BJ (cell line): ENCODE measurements at regions not wholly inside any gene's neighbourhood (a gene's known extent, or its start where the extent isn't known, plus 50 kb on each side); places are given as distances from the start of the nearest gene placed in this dataset.
"Not testable (repeated sequence)": the region's sequence is repeated elsewhere in the genome, so short reads cannot be mapped to it uniquely, and the experiment has no call there.

ENCODE experiments used
- CTCF ChIA-PET: fragments of 350-600 bp; formaldehyde crosslinking; extraction: SDS; loops from one replicate; lab custom pipeline; 2021; ENCODE audit warnings: antibody characterized with exemption, inconsistent platforms; lab: Yijun Ruan, JAX
- POLR2A ChIA-PET: fragments of 300-600 bp; sonication (Branson Sonifier 250); formaldehyde crosslinking; extraction: SDS; loops from one replicate; lab custom pipeline; 2021; ENCODE audit warnings: antibody characterized with exemption; lab: Charles Lee
- DNase-seq: peaks from one replicate; pipeline ENCODE4 v3.0.0-alpha.2; 2011; ENCODE audit warnings: low read depth
- H3K27me3 ChIP-seq: 2 replicates; pipeline ENCODE4 v1.6.0; 2011; ENCODE audit warnings: low read length; ENCODE audit not compliant: control insufficient read depth, insufficient read depth
- H3K36me3 ChIP-seq: 2 replicates; pipeline ENCODE4 v1.5.1; 2011; ENCODE audit warnings: low read length; ENCODE audit not compliant: control insufficient read depth, insufficient read depth
- H3K4me3 ChIP-seq: 2 replicates; pipeline ENCODE4 v1.5.1; 2011; ENCODE audit warnings: low read depth, mild to moderate bottlenecking, control low read depth, low read length
- TF ChIP-seq, protein P1 (sequence below): IDR thresholded peaks from 2 replicates; pipeline ENCODE4 v1.5.1; 2011; ENCODE audit warnings: low read depth, mild to moderate bottlenecking, control low read depth, inconsistent platforms, low read length, moderate library complexity; ENCODE audit not compliant: insufficient read depth

DNA sequence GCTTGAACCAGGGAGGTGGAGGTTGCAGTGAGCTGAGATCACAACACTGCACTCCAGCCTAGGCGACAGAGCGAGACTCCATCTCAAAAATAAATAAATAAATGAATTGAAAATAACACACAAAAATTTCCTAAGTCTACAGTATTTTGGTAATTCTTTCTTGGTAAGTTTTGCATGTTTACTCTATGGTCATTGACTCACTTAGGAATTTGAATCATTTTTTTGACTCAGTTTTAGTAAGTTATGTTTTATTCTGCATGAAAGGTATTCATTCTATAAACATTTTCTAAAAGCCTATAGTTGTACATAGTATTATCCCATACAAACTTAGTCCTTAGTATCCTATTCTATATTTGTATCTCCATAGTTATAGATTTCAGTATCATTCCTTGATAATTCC lies 772.9 kb upstream of the SLIT2 start:
- H3K4me3 ChIP-seq: no peak overlapping the region
- H3K27me3 ChIP-seq: no peaks in the 10 kb centered on the region
- TF ChIP-seq, protein P1, sequence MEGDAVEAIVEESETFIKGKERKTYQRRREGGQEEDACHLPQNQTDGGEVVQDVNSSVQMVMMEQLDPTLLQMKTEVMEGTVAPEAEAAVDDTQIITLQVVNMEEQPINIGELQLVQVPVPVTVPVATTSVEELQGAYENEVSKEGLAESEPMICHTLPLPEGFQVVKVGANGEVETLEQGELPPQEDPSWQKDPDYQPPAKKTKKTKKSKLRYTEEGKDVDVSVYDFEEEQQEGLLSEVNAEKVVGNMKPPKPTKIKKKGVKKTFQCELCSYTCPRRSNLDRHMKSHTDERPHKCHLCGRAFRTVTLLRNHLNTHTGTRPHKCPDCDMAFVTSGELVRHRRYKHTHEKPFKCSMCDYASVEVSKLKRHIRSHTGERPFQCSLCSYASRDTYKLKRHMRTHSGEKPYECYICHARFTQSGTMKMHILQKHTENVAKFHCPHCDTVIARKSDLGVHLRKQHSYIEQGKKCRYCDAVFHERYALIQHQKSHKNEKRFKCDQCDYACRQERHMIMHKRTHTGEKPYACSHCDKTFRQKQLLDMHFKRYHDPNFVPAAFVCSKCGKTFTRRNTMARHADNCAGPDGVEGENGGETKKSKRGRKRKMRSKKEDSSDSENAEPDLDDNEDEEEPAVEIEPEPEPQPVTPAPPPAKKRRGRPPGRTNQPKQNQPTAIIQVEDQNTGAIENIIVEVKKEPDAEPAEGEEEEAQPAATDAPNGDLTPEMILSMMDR: no peak
- POLR2A ChIA-PET: no interaction called here
- CTCF ChIA-PET: no interaction called here
- no peak for DNase-seq
- no peaks in the 10 kb centered on the region for H3K36me3 ChIP-seq

DNA sequence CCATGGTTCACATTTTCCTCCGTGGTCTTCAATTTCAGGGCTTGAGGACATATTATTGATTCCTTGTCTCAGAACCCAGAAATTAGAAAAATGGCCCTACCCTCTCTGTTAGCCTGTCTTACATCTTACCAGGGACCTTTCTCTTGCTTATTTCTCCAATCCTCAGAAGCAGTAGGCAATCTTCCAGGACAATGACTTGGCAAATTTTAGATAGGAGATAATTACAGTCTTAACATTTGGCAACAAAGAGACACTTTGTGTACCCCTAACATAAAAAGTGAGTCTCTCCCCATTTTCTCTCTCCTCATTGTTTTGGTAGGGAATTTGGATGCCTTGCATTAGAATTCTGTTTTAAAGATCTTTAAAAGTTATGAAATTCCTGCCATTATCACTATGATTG lies 778.1 kb upstream of the SLIT2 start:
- no peaks in the 10 kb centered on the region for H3K27me3 ChIP-seq
- CTCF ChIA-PET: no interaction called here
- POLR2A ChIA-PET: no interaction called here
- no peak overlapping the region for H3K4me3 ChIP-seq
- no peaks in the 10 kb centered on the region for H3K36me3 ChIP-seq
- DNase-seq: no peak
- TF ChIP-seq, protein P1: no peak

DNA sequence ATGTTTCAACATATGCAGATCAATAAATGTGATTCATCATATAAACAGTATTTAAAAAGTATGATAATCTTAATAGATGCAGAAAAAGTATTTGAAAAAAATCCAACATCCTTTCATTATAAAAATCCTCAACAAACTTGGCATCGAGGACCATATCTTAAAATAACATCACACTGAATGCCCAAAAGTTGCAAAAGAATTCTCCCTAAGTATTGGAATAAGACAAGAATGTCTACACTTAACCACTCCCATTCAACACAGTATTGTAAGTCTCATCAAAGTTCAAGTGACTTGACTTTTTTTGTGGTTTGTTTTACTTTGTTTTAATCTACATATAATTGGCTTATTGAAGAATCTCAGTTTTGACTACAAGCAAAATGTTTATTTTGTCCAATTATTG lies 779.0 kb upstream of the SLIT2 start:
- ChIA-PET CTCF (no interaction called here), POLR2A (no interaction called here)
- Histone ChIP-seq H3K27me3 (no peaks in the 10 kb centered on the region), H3K36me3 (no peaks in the 10 kb centered on the region), H3K4me3 (no peak overlapping the region)
- no peak for DNase-seq
- TF ChIP-seq, protein P1: no peak

DNA sequence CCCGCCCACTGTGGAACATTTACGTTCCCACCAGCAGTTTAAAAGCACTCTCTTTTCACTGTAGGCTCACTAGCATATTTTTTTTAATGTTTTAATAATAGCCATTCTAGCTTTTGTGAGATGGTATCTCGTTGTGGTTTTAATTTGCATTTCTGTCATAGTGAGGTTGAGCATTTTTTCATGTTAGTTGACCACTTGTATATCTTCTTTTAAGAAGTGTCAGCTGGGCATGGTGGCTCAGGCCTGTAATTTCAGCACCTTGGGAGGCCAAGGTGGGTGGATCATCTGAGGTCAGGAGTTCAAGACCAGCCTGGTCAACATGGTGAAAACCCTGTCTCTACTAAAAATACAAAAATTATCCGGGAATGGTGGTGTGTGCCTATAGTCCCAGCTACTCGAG lies 781.7 kb upstream of the SLIT2 start:
- H3K4me3 ChIP-seq, H3K27me3 ChIP-seq, H3K36me3 ChIP-seq, DNase-seq, POLR2A ChIA-PET: not testable (repeated sequence)
- CTCF ChIA-PET: interaction anchor here (0.9 kb wide), 1 partner anchor 13 kb away, joined by 4 read pairs; no protein-coding TSS in a partner anchor

DNA sequence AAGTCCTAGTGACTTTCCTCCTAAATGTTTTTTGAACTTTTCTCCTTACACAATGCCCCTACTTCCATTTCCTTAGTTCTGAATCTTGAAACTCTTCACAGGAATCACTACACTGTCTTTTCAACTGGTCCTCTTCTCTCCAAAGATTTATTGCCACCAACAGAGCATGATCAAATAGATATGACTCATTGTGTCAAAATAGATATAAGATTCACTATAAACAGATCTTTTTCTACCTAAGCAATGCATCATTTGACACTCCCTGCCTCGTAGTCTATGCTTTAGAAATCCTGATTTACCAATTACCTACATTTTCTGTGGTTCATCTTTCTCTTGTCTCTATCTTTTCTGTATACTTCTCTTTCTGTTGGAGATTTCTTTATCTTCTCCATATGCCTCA lies 789.6 kb upstream of the SLIT2 start:
- ChIA-PET POLR2A (no interaction called here), CTCF (no interaction called here)

More for the DNA sequence above, 789.6 kb upstream of the SLIT2 start:
- Histone ChIP-seq H3K4me3 (no peak overlapping the region), H3K36me3 (no peaks in the 10 kb centered on the region), H3K27me3 (no peaks in the 10 kb centered on the region)
- TF ChIP-seq, protein P1: no peak
- DNase-seq: no peak
